HepG2 (cell line): ENCODE measurements at regions not wholly inside any gene's neighbourhood (a gene's known extent, or its start where the extent isn't known, plus 50 kb on each side); places are given as distances from the start of the nearest gene placed in this dataset.

Source experiments
- CREM ChIP-seq, 2 experiments: sonication (generic) in 1 of 2; formaldehyde crosslinking in 1 of 2; IDR thresholded peaks; 2 replicates each; pipeline versions ENCODE4 v1.4.0 to v1.6.1; 2016 to 2020; ENCODE audit warnings: antibody characterized with exemption in 1 of 2, mild to moderate bottlenecking in 1 of 2, missing genetic modification reagents in 1 of 2
- GATA4 ChIP-seq: sonication (generic); IDR thresholded peaks from 2 replicates; pipeline ENCODE4 v1.6.1; 2016; ENCODE audit warnings: antibody characterized with exemption, low read depth, borderline replicate concordance
- HDAC2 ChIP-seq: sonication (generic); formaldehyde crosslinking; IDR thresholded peaks from 2 replicates; pipeline ENCODE4 v1.4.0; 2020; ENCODE audit warnings: missing genetic modification reagents
- HNF4G ChIP-seq, 2 experiments: sonication (generic) in 1 of 2; formaldehyde crosslinking in 1 of 2; IDR thresholded peaks; 2 replicates each; pipeline versions ENCODE4 v1.4.0 to v1.6.1; 2011 to 2020; ENCODE audit warnings: borderline replicate concordance in 2 of 2, low read depth in 2 of 2, mild to moderate bottlenecking in 2 of 2, low read length in 1 of 2, missing genetic modification reagents in 1 of 2, moderate library complexity in 1 of 2
- MIXL1 ChIP-seq: IDR thresholded peaks from 2 replicates; pipeline ENCODE4 v1.6.1; 2016
- SOX13 ChIP-seq, 3 experiments: fragments of 450-650 bp in 1 of 3; sonication (generic) in 1 of 3; formaldehyde crosslinking in 1 of 3; IDR thresholded peaks in 2 of 3; conservative IDR thresholded peaks in 1 of 3; 2 replicates each; pipeline versions ENCODE4 v1.5.0 to v1.6.1; 2016 to 2020; ENCODE audit warnings: antibody characterized with exemption in 1 of 3, mild to moderate bottlenecking in 1 of 3, missing compliant biosample characterization in 1 of 3, missing genetic modification reagents in 1 of 3, moderate library complexity in 1 of 3
- TBX3 ChIP-seq: fragments of 450-650 bp; IDR thresholded peaks from 2 replicates; pipeline ENCODE4 v1.6.1; 2017; ENCODE audit warnings: antibody characterized with exemption, mild to moderate bottlenecking, inconsistent platforms, borderline replicate concordance
- TCF7L2 ChIP-seq: IDR thresholded peaks from 2 replicates; pipeline ENCODE4 v1.6.1; 2011; ENCODE audit warnings: mild to moderate bottlenecking, low read depth, low read length, moderate library complexity
- ZFP36 ChIP-seq: fragments of 150-350 bp; IDR thresholded peaks from 2 replicates; pipeline ENCODE4 v1.6.1; 2018; ENCODE audit warnings: borderline replicate concordance, low read length, low read depth; ENCODE audit not compliant: partially characterized antibody
- TF ChIP-seq, protein P1 (sequence below): sonication (generic); formaldehyde crosslinking; IDR thresholded peaks from 2 replicates; pipeline ENCODE4 v1.4.0; 2020; ENCODE audit warnings: missing genetic modification reagents

DNA sequence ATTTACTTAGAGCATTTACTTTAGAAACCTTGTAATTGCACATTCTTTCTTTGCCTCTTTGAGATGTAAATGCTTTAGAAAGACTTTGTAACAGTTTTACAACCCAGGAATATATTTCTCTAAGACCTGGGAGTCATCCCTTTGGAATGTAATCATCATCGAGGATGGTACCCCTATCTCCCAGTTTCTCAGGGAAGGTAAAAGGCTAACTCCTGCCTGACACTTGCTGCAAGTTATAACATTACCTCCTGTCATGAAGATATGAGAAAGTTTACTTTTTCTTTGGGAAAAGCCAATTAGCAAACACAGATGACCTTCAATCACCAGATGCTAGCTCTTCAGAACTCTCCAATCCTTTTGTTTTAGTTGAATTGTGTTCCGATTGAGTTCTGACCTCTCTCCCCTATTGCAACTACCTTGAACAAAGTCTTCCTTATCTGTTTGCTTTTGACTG is 420.3 kb upstream of the FSIP2 start (continued):
- TF ChIP-seq, protein P1, sequence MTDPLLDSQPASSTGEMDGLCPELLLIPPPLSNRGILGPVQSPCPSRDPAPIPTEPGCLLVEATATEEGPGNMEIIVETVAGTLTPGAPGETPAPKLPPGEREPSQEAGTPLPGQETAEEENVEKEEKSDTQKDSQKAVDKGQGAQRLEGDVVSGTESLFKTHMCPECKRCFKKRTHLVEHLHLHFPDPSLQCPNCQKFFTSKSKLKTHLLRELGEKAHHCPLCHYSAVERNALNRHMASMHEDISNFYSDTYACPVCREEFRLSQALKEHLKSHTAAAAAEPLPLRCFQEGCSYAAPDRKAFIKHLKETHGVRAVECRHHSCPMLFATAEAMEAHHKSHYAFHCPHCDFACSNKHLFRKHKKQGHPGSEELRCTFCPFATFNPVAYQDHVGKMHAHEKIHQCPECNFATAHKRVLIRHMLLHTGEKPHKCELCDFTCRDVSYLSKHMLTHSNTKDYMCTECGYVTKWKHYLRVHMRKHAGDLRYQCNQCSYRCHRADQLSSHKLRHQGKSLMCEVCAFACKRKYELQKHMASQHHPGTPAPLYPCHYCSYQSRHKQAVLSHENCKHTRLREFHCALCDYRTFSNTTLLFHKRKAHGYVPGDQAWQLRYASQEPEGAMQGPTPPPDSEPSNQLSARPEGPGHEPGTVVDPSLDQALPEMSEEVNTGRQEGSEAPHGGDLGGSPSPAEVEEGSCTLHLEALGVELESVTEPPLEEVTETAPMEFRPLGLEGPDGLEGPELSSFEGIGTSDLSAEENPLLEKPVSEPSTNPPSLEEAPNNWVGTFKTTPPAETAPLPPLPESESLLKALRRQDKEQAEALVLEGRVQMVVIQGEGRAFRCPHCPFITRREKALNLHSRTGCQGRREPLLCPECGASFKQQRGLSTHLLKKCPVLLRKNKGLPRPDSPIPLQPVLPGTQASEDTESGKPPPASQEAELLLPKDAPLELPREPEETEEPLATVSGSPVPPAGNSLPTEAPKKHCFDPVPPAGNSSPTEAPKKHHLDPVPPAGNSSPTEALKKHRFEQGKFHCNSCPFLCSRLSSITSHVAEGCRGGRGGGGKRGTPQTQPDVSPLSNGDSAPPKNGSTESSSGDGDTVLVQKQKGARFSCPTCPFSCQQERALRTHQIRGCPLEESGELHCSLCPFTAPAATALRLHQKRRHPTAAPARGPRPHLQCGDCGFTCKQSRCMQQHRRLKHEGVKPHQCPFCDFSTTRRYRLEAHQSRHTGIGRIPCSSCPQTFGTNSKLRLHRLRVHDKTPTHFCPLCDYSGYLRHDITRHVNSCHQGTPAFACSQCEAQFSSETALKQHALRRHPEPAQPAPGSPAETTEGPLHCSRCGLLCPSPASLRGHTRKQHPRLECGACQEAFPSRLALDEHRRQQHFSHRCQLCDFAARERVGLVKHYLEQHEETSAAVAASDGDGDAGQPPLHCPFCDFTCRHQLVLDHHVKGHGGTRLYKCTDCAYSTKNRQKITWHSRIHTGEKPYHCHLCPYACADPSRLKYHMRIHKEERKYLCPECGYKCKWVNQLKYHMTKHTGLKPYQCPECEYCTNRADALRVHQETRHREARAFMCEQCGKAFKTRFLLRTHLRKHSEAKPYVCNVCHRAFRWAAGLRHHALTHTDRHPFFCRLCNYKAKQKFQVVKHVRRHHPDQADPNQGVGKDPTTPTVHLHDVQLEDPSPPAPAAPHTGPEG (CRISPR knock-in tag) = no peak
- TF ChIP-seq ZFP36 (no peak), TCF7L2 (peak; percentile 57), HDAC2 (CRISPR knock-in tag) (peak; percentile 51; the same call in 1 of the 2 replicates), MIXL1 (CRISPR knock-in tag) (peak; percentile 29; the same call in 1 of the 2 replicates), TBX3 (peak; percentile 32; the same call in 1 of the 2 replicates), HNF4G (IDR thresholded peaks at IDR 0.05; ENCODE audit: borderline replicate concordance, low read depth, low read length) (0 out of 2 replicates have a peak, but pooled peaks have one; percentile 30), HNF4G (CRISPR knock-in tag; IDR thresholded peaks at IDR 0.05; ENCODE audit: borderline replicate concordance, low read depth) (no peak), GATA4 (0 out of 2 replicates have a peak, but pooled peaks have one; percentile 37), SOX13 (IDR thresholded peaks at IDR 0.05) (peak; percentile 89), SOX13 (CRISPR knock-in tag; conservative IDR thresholded peaks at IDR 0.05 in 1 of 2, IDR thresholded peaks at IDR 0.05 in 1 of 2) (peak in 1 of 2 experiments; percentile 99; a peak in 2 of 4 replicates), CREM (IDR thresholded peaks at IDR 0.05) (peak; percentile 56; the same call in 1 of the 2 replicates), CREM (CRISPR knock-in tag; IDR thresholded peaks at IDR 0.05) (no peak)
